Mesothelial cell of epicardium (in vitro differentiated cells): ENCODE measurements at regions not wholly inside any gene's neighbourhood (a gene's known extent, or its start where the extent isn't known, plus 50 kb on each side); places are given as distances from the start of the nearest gene placed in this dataset.
"Not testable (repeated sequence)": the region's sequence is repeated elsewhere in the genome, so short reads cannot be mapped to it uniquely, and the experiment has no call there.

Source experiments
- DNase-seq, 2 experiments: peaks; one replicate each; pipeline ENCODE4 v3.0.0; 2021; ENCODE audit warnings: low spot score in 2 of 2; ENCODE audit not compliant: unreplicated experiment in 2 of 2
- H3K27ac Mint-ChIP-seq: 2 replicates; pipeline ENCODE4 v1.8.0; 2021; ENCODE audit warnings: mixed read lengths
- H3K27me3 Mint-ChIP-seq: 2 replicates; pipeline ENCODE4 v1.8.0; 2021; ENCODE audit warnings: low read depth, mixed read lengths
- H3K36me3 Mint-ChIP-seq: 2 replicates; pipeline ENCODE4 v1.8.0; 2021; ENCODE audit warnings: mixed read lengths
- H3K4me1 Mint-ChIP-seq: 2 replicates; pipeline ENCODE4 v1.8.0; 2021; ENCODE audit warnings: mixed read lengths
- H3K4me3 Mint-ChIP-seq: 2 replicates; pipeline ENCODE4 v1.8.0; 2021; ENCODE audit warnings: mild to moderate bottlenecking, moderate library complexity, mixed read lengths
- H3K9me3 Mint-ChIP-seq: 2 replicates; pipeline ENCODE4 v1.8.0; 2021; ENCODE audit warnings: mixed read lengths
- CTCF ChIP-seq: fragments of 200-600 bp; sonication (generic); IDR thresholded peaks from one replicate; pipeline ENCODE4 v1.5.0; 2021; ENCODE audit warnings: antibody characterized with exemption; ENCODE audit not compliant: unreplicated experiment

- no peak overlapping the region for H3K27ac Mint-ChIP-seq
- peaks cover 22% of the 10 kb centered on the region for H3K4me1 Mint-ChIP-seq
- H3K9me3 Mint-ChIP-seq, result peaks cover 3% of the 10 kb centered on the region
- DNase-seq, result no peak
- TF ChIP-seq CTCF, result no peak
- no peaks in the 10 kb centered on the region for H3K36me3 Mint-ChIP-seq
- no peak overlapping the region for H3K4me3 Mint-ChIP-seq
- H3K27me3 Mint-ChIP-seq, result no peaks in the 10 kb centered on the region
These were observed 199.2 kb downstream of the ALDH8A1 start for GRCh38 chr6:134750669-134751068.

- H3K4me1 Mint-ChIP-seq, result peaks cover 30% of the 10 kb centered on the region
- H3K36me3 Mint-ChIP-seq, result no peaks in the 10 kb centered on the region
- DNase-seq, result no peak
- H3K9me3 Mint-ChIP-seq, result peaks cover 3% of the 10 kb centered on the region
- no peak overlapping the region for H3K4me3 Mint-ChIP-seq
- no peak overlapping the region for H3K27ac Mint-ChIP-seq
- TF ChIP-seq CTCF, result no peak
- no peaks in the 10 kb centered on the region for H3K27me3 Mint-ChIP-seq
These were observed 201.4 kb downstream of the ALDH8A1 start for GRCh38 chr6:134748484-134748883.

GRCh38 chr6:134747197-134747596 is 202.7 kb downstream of the ALDH8A1 start:
- H3K27me3 Mint-ChIP-seq, H3K9me3 Mint-ChIP-seq, H3K27ac Mint-ChIP-seq, DNase-seq, H3K4me3 Mint-ChIP-seq, H3K36me3 Mint-ChIP-seq: not testable (repeated sequence)
- H3K4me1 Mint-ChIP-seq, result peaks cover 24% of the 10 kb centered on the region

GRCh38 chr6:134746140-134746539 is 203.8 kb downstream of the ALDH8A1 start:
- Mint-ChIP-seq H3K36me3 (no peaks in the 10 kb centered on the region), H3K4me3 (no peak overlapping the region), H3K4me1 (peaks cover 27% of the 10 kb centered on the region), H3K27me3 (no peaks in the 10 kb centered on the region), H3K9me3 (peaks cover 3% of the 10 kb centered on the region), H3K27ac (no peak overlapping the region)
- no peak for TF ChIP-seq CTCF
- DNase-seq, result no peak

- peaks cover 30% of the 10 kb centered on the region for H3K4me1 Mint-ChIP-seq
- H3K36me3 Mint-ChIP-seq, H3K4me3 Mint-ChIP-seq, H3K27ac Mint-ChIP-seq, H3K9me3 Mint-ChIP-seq, H3K27me3 Mint-ChIP-seq, DNase-seq: not testable (repeated sequence)
These were observed 204.7 kb downstream of the ALDH8A1 start for GRCh38 chr6:134745192-134745591.

- Mint-ChIP-seq H3K4me3 (no peak overlapping the region), H3K36me3 (no peaks in the 10 kb centered on the region), H3K4me1 (peaks cover 39% of the 10 kb centered on the region), H3K9me3 (no peaks in the 10 kb centered on the region), H3K27ac (no peak overlapping the region), H3K27me3 (no peaks in the 10 kb centered on the region)
- TF ChIP-seq CTCF, result no peak
- DNase-seq, result no peak
These were observed 205.6 kb downstream of the ALDH8A1 start for GRCh38 chr6:134744301-134744700.

GRCh38 chr6:134741200-134741536 is 208.7 kb downstream of the ALDH8A1 start:
- TF ChIP-seq CTCF, result no peak
- H3K27ac Mint-ChIP-seq, result peak overlapping the region; percentile 3
- H3K9me3 Mint-ChIP-seq, result no peaks in the 10 kb centered on the region
- H3K4me1 Mint-ChIP-seq, result peaks cover 57% of the 10 kb centered on the region
- DNase-seq, result no peak
- H3K36me3 Mint-ChIP-seq, result no peaks in the 10 kb centered on the region
- no peak overlapping the region for H3K4me3 Mint-ChIP-seq
- no peaks in the 10 kb centered on the region for H3K27me3 Mint-ChIP-seq
